Gastrocnemius medialis (tissue), 4 donors: ENCODE measurements at regions not wholly inside any gene's neighbourhood (a gene's known extent, or its start where the extent isn't known, plus 50 kb on each side); places are given as distances from the start of the nearest gene placed in this dataset.

Experiments
- POLR2A ChIP-seq, 2 donors: fragments of 450-650 bp; IDR thresholded peaks; one replicate each; pipeline ENCODE4 v1.6.1; 2017; ENCODE audit warnings: antibody characterized with exemption in 2 of 2, mild to moderate bottlenecking in 2 of 2, moderate library complexity in 2 of 2
- TF ChIP-seq, protein P1 (sequence below), 5 experiments: fragments of 450-650 bp in 3 of 5; fragments of 200-600 bp in 2 of 5; sonication (generic) in 2 of 5; IDR thresholded peaks in 4 of 5; conservative IDR thresholded peaks in 1 of 5; 1 replicate in 4 of 5; 2 replicates in 1 of 5; pipeline ENCODE4 v1.5.1; 2016 to 2019; ENCODE audit warnings: antibody characterized with exemption in 5 of 5, mild to moderate bottlenecking in 3 of 5, moderate library complexity in 3 of 5

DNA sequence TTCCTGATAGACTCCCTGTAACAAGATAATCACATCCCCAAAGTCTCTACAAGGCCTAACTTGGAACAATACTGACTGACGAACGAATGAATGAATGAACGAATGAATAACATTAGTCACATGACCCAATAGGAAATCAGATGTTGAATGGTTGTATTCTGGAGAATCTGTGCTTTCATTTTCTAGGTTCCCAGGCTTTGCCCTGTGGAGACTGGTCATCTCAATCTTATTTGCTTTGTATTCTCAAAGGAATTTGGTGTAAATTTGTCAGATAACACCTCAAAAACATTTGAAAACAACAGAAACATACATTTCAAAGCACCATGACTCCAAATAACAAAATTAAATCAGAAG lies 69.6 kb upstream of the COL1A2 start:
- TF ChIP-seq, protein P1, sequence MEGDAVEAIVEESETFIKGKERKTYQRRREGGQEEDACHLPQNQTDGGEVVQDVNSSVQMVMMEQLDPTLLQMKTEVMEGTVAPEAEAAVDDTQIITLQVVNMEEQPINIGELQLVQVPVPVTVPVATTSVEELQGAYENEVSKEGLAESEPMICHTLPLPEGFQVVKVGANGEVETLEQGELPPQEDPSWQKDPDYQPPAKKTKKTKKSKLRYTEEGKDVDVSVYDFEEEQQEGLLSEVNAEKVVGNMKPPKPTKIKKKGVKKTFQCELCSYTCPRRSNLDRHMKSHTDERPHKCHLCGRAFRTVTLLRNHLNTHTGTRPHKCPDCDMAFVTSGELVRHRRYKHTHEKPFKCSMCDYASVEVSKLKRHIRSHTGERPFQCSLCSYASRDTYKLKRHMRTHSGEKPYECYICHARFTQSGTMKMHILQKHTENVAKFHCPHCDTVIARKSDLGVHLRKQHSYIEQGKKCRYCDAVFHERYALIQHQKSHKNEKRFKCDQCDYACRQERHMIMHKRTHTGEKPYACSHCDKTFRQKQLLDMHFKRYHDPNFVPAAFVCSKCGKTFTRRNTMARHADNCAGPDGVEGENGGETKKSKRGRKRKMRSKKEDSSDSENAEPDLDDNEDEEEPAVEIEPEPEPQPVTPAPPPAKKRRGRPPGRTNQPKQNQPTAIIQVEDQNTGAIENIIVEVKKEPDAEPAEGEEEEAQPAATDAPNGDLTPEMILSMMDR (IDR thresholded peaks at IDR 0.05 in 4 of 5, conservative IDR thresholded peaks at IDR 0.05 in 1 of 5) = no peak
- no peak for TF ChIP-seq POLR2A (IDR thresholded peaks at IDR 0.05)
